ENCODE measurements at regions not wholly inside any gene's neighbourhood (a gene's known extent, or its start where the extent isn't known, plus 50 kb on each side); places are given as distances from the start of the nearest gene placed in this dataset.

DNA sequence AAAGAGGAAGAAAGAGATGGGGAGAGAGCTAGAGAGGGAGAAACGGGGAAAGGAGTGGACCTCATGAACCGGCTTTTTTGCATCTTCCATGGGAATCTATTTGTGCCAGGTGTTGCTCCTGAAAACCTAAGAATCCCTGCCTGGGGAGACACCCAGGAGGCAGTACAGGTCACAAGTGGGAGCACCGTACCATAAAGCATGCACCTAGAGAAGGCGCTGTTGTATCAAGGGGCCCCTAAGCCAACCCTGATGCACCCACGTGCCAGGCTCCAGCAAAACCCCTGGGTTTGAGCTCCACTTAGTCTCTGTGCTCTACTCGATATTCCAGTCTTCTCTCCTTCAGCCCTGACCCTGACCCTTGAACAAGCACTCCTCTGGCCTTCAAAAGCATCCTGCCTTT, 233.6 kb downstream of the RRAGC start:
- H3K4me3 Mint-ChIP-seq (ENCODE audit: unreplicated experiment), result no peak overlapping the region
- peaks cover 12% of the 10 kb centered on the region for H3K9me3 Mint-ChIP-seq (ENCODE audit: unreplicated experiment)
- no peaks in the 10 kb centered on the region for H3K36me3 Mint-ChIP-seq (ENCODE audit: unreplicated experiment)
- H3K4me1 Mint-ChIP-seq (ENCODE audit: unreplicated experiment), result no peaks in the 10 kb centered on the region
- DNase-seq (ENCODE audit: extremely low spot score, unreplicated experiment), result no peak
- peaks cover 16% of the 10 kb centered on the region for H3K27me3 Mint-ChIP-seq (ENCODE audit: unreplicated experiment)
- TF ChIP-seq, protein P1, sequence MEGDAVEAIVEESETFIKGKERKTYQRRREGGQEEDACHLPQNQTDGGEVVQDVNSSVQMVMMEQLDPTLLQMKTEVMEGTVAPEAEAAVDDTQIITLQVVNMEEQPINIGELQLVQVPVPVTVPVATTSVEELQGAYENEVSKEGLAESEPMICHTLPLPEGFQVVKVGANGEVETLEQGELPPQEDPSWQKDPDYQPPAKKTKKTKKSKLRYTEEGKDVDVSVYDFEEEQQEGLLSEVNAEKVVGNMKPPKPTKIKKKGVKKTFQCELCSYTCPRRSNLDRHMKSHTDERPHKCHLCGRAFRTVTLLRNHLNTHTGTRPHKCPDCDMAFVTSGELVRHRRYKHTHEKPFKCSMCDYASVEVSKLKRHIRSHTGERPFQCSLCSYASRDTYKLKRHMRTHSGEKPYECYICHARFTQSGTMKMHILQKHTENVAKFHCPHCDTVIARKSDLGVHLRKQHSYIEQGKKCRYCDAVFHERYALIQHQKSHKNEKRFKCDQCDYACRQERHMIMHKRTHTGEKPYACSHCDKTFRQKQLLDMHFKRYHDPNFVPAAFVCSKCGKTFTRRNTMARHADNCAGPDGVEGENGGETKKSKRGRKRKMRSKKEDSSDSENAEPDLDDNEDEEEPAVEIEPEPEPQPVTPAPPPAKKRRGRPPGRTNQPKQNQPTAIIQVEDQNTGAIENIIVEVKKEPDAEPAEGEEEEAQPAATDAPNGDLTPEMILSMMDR (IDR thresholded peaks at IDR 0.05), result no peak
- H3K27ac Mint-ChIP-seq (ENCODE audit: unreplicated experiment), result no peak overlapping the region

DNA sequence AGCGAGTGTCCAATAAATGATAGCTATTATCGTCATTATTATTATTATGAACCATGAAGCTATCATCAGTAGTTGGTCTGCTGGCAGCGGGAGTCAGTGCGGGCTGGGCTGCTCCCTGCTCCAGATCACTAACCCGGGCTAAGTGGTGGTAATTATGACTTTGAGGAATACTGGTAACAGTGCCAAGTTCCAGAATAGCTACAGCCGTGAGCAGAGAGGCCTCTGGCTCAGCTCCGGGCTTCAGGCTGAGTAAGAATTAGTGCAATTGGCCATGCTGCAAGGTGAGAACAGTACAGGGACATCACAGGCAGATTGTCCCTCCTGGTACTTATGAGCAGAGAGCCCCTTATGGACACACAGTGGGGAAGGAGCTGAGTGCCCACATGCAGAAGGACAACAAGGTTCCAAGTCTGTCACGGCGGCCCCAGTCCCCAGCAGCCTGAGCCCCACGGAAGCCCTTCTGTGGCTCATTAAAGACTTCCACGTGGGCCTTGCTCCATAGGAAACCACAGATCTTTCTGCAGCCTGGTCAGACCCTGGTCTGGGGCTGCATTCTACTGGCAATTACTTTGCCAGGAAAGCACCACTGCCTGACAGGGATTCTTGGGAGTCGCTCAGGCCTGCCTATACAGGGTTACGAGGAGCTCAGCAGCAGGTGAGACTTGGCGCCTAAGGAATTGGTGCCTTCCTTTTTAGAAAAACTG, 235.1 kb downstream of the RRAGC start:
- H3K27me3 Mint-ChIP-seq (ENCODE audit: unreplicated experiment), result peaks cover 16% of the 10 kb centered on the region
- H3K27ac Mint-ChIP-seq (ENCODE audit: unreplicated experiment), result no peak overlapping the region

DNA sequence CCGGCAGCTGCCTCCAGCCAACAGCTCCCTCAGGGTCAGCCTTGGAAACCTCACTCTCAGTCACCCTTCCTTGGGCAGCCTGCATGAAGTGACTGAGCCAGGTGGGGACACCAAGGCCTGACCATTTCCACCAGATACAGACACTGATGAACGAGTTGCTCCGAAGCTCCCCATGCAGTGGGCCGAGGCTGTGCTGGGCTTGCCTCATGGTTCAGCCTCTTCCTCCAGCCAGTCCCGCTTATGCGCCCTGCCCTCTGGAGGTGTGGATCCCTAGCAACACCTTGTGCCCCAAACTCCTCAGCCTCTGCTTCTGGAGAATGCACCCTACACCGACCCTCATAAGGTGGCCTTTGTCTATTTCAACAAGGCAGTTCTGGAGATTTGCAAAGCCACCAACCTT, 236.0 kb downstream of the RRAGC start:
- no peak for DNase-seq (ENCODE audit: extremely low spot score, unreplicated experiment)
- no peaks in the 10 kb centered on the region for H3K4me1 Mint-ChIP-seq (ENCODE audit: unreplicated experiment)
- H3K9me3 Mint-ChIP-seq (ENCODE audit: unreplicated experiment), result peaks cover 2% of the 10 kb centered on the region
- TF ChIP-seq, protein P1 (IDR thresholded peaks at IDR 0.05), result no peak
- H3K27me3 Mint-ChIP-seq (ENCODE audit: unreplicated experiment), result peaks cover 19% of the 10 kb centered on the region
- no peak overlapping the region for H3K27ac Mint-ChIP-seq (ENCODE audit: unreplicated experiment)
- no peak overlapping the region for H3K4me3 Mint-ChIP-seq (ENCODE audit: unreplicated experiment)
- H3K36me3 Mint-ChIP-seq (ENCODE audit: unreplicated experiment), result no peaks in the 10 kb centered on the region

More for the DNA sequence above, 235.1 kb downstream of the RRAGC start:
- no peak for DNase-seq (ENCODE audit: extremely low spot score, unreplicated experiment)
- H3K4me1 Mint-ChIP-seq (ENCODE audit: unreplicated experiment), result no peaks in the 10 kb centered on the region
- TF ChIP-seq, protein P1 (IDR thresholded peaks at IDR 0.05), result no peak
- H3K4me3 Mint-ChIP-seq (ENCODE audit: unreplicated experiment), result no peak overlapping the region
- peaks cover 7% of the 10 kb centered on the region for H3K9me3 Mint-ChIP-seq (ENCODE audit: unreplicated experiment)
- no peaks in the 10 kb centered on the region for H3K36me3 Mint-ChIP-seq (ENCODE audit: unreplicated experiment)

DNA sequence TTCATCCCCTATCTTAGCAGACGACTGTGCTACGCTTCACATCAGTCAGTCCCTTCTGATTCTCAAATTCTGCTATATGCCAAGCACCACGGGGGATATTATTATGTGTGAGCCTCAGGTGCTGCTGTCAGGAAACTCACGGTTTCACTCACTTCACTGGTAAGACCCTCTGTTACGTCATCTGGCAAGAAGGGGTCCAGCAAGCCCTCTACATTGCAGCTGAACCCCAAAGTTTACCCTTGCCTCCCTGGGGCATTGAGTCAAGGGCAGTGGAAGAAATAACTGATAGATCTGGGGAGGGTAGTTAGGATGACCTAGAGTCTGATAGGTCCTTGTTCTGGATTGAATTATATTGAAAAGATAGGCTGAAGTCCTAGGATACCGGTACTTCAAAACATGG, 237.4 kb downstream of the RRAGC start:
- Mint-ChIP-seq H3K27me3 (ENCODE audit: unreplicated experiment) (peaks cover 23% of the 10 kb centered on the region), H3K27ac (ENCODE audit: unreplicated experiment) (no peak overlapping the region), H3K4me1 (ENCODE audit: unreplicated experiment) (no peaks in the 10 kb centered on the region), H3K36me3 (ENCODE audit: unreplicated experiment) (no peaks in the 10 kb centered on the region), H3K9me3 (ENCODE audit: unreplicated experiment) (no peaks in the 10 kb centered on the region), H3K4me3 (ENCODE audit: unreplicated experiment) (no peak overlapping the region)
- no peak for DNase-seq (ENCODE audit: extremely low spot score, unreplicated experiment)
- TF ChIP-seq, protein P1 (IDR thresholded peaks at IDR 0.05), result no peak

DNA sequence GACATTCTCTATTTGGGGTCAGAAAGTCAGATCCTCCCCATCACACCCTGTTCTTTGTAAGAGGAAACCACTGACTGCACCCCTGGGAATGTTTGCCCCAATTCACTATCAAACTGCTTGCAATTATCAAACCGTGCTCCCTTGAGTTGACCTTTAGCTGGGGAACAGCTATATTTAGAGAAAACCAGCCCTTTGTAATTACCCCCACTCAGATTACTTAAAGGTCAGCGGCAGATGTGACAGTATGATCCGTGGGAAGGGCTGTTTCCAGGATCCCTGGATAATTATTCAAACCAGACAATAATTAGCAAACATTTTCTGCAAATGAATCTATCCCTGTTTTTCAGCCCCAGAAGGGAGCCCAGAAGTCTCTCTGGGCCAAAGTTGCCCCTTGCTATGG, 242.7 kb downstream of the RRAGC start:
- Mint-ChIP-seq H3K27ac (ENCODE audit: unreplicated experiment) (no peak overlapping the region), H3K4me3 (ENCODE audit: unreplicated experiment) (no peak overlapping the region), H3K27me3 (ENCODE audit: unreplicated experiment) (peaks cover 10% of the 10 kb centered on the region)

More for the DNA sequence above, 242.7 kb downstream of the RRAGC start:
- no peak for DNase-seq (ENCODE audit: extremely low spot score, unreplicated experiment)
- TF ChIP-seq, protein P1 (IDR thresholded peaks at IDR 0.05), result no peak
- Mint-ChIP-seq H3K36me3 (ENCODE audit: unreplicated experiment) (no peaks in the 10 kb centered on the region), H3K9me3 (ENCODE audit: unreplicated experiment) (peaks cover 6% of the 10 kb centered on the region), H3K4me1 (ENCODE audit: unreplicated experiment) (peaks cover 8% of the 10 kb centered on the region)

All from osteocyte (in vitro differentiated cells).